NCI-H748 treated with DMSO at 0.1 percent for 48 hours (cell line): ENCODE measurements at regions not wholly inside any gene's neighbourhood (a gene's known extent, or its start where the extent isn't known, plus 50 kb on each side); places are given as distances from the start of the nearest gene placed in this dataset.

Source experiments
- DNase-seq: peaks from one replicate; lab custom pipeline; 2025; lab: John Stamatoyannopoulos, UW

DNA sequence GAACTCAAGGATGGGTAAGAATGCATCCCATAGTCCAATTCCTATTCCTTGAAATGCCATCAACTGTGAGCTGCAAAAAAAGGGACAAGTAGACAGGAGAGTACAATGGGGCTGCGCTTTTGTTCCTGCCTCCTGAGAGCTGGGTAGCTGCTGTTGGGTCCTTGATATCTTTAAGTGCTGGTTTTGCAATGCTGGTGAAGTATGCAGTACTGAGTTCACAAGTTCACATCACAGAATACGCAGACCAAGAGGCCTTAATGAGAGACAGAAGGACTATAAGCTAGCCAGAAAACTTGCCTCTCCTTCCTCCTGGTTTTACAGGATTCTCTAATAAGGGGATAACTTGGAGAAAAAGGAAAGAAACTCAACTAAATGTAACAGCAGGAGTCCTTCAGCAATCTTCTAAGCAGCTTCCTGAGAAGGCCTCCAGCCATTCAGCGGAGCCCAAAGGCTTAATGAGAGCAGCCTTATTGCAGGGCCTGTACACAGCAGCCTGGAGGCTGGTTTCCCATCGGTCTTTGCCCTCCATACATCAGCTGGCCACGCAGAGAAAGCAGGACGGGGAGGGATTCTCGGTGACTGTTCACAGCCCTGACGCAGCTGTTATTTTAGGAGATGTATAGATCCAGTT, 293.1 kb downstream of the CDCA7 start:
- no peak for DNase-seq

DNA sequence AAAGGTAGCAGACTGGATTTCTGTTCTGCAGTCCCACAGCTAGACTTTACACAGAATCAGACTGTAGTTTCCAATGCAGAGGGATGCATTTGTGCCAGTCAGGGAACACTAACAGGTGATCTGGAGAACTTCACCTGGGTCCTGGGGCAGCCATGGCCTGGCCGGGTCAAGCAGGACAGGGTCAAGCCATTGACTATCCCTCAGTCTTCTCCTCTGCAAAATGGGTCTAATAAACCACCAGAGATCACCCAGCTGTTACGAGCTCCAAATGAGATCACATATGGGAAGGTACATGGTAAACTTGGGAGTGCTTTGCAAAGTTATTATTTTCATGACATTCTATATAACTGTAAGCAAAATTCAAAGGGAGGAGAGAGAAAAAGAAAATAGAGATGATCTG, 294.1 kb downstream of the CDCA7 start:
- no peak for DNase-seq

DNA sequence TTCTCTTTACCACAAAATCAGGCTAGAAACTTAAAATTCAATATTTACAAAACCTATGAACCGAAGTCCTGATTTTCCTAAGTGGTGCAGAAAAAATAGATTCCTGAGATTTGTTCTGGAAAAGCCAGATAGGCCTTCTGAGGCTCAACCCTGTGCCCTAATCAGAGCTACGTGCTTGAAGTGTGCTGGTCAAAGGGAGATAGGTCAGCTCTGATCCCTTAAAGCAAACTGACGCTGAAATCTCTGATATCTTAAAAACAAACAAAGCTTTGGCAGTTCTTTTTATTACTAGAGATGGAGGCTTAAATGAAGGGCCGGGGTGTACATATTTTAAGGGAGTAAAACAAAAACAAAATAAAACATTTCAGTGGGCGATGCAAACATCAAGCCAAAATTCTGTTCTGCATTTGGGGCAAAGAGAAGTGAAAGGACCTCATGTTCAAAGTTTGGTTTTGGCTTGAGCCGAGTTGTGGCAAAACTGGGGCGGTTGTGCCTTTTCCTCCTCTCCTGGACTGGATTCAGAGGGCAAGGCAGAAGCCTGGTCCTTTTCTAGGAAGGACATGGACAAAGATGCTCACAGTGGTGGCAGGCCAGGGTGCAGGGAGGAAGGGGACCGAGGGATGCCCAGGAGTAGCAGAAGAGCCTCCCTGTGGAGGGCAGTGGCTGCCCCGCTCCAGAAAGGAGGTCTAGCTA, 295.0 kb downstream of the CDCA7 start:
- no peak for DNase-seq

DNA sequence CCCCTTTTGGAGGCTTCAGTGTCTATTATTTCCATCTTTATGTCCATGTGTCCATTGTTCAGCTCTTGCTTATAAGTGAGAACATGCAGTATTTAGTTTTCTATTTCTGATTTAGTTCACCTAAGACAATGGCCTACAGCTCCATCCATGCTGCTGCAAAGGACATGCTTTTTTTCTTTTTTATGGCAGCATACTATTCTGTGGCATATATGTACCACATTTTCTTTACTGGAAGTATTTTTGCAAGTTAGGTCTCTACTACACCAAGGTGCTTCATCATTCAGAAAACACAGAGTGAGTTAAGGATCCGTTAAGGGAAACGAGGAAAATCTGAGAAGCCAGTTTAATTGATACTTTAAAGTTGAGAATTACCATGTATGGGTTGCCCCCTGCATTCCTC, 297.2 kb downstream of the CDCA7 start:
- no peak for DNase-seq

GRCh38 chr2:173652311-173652710, 297.6 kb downstream of the CDCA7 start:
- DNase-seq, result no peak

DNA sequence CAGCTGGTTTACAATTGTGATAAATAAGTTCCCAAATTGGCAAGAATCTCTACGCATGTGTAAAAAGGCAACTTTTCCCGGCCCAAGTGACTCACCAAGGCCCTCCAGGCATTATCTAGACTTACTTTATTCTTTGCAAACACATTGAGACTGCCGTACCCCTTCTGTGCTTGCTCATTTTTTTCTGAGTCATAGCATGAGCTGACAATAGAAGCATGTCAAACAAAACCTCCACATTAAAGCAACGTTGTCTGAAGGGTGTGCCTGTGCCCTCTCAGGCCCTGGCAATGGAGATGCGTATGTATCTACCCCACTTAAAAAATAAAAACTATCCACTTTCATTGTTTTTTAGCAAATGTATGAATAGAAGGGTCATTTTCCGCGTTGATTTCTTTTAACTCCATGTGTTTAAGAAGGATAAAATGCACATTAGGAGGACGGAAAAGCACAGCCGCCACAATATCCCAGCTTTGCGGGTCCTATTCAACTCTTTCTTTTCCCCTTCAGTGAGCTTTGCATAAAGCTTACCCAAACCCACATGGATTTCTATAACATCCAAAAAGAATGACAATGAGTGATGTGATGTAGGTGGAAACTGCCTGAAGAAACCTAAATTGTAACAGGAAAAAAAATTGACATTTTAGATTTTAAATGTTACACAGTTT, 298.2 kb downstream of the CDCA7 start:
- peak; percentile 42 for DNase-seq

GRCh38 chr2:173653432-173653805, 298.7 kb downstream of the CDCA7 start:
- no peak for DNase-seq

DNA sequence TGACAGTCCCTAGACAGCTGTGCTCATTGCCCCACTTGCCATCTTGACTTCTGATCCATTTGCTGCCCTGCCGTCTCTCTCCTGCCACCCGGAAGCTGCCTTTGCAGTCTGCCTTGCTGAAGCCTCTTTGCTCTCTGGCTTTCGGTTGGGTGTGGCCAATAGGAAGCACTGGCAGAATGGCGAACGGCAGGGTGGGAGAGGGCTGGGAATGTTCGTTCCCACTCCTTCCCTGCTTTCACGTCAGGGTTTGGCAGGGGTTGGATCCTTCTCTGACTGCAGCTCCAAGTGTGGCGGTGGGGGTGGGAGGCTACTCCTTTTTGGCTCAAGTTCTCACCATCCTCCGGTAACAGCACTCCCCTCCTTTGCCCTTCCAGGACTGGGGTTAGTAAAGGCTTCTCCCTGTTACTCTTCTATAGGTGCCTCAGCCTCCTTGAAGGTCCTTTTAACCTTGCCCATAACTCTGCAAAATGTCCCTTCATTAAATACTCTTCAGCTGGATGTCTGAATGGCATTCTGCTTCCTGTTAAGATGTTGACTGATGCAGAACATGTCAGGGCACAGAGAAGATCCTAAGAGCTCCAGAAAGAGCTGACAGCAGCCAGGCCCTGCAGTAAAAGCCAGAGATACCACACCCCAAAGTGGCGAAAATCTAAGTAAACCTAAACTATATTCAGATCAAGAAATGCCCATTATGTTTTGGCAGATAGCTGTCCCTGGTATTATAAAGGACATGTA, 299.7 kb downstream of the CDCA7 start:
- peak; percentile 18 for DNase-seq

DNA sequence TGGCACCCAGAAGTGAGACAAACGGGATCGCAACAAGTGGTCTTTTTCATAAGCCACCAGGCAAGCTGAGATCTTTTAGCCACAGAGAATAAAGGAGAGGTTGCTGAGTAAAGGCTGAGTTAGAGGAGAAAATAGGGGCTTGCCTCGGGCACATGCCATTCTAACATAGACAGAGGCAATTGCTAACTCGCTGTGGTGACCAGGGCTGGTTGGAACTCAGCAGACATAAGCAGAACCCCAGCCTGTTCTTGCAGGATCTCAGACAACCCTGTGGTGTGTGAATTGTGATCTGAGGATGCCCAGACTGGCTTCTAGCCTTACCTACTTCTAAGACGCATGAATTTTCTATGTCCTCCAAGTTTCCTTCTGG, 300.2 kb downstream of the CDCA7 start:
- DNase-seq, result no peak

DNA sequence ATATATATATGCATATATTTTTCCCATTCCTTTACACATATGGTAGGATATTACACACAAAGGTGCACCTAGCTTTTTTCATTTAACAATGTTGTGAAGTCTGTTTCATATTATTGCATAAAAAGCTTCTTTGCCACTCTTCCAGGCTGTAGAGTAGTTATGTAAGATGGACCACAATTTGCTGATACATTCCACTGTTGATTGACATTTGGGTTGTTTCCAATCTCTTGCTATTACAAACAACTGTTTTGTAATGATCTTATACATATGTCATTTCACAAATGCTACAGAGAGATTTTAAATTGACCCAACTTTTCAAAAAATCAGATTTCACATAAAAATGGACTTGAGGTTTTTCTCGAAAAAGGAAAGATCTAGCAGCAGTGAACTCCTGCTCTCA, 301.4 kb downstream of the CDCA7 start:
- DNase-seq, result no peak

GRCh38 chr2:173657996-173658717, 303.5 kb downstream of the CDCA7 start:
- no peak for DNase-seq

GRCh38 chr2:173658946-173659371, 304.3 kb downstream of the CDCA7 start:
- no peak for DNase-seq

GRCh38 chr2:173659509-173659908, 304.8 kb downstream of the CDCA7 start:
- DNase-seq, result no peak

DNA sequence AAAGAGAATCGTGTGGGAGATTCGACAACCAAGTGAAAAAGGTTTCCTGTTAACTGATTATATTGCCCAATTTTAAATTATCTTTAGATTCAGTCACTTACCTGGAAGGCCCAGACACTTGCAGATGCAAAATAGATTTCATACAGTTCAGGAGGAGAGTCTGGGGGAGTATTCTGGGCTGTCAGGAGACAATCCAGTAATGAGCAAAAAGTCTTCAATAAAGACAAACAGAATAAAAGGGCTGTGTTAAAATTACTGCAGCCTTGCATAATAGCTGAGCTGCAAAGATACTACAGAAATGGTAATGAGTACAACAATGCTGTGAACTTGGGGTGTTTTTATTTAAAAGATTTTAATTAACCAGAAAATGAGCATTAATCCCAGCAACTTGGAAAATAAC, 303.6 kb downstream of the SP3 start:
- DNase-seq, result no peak

DNA sequence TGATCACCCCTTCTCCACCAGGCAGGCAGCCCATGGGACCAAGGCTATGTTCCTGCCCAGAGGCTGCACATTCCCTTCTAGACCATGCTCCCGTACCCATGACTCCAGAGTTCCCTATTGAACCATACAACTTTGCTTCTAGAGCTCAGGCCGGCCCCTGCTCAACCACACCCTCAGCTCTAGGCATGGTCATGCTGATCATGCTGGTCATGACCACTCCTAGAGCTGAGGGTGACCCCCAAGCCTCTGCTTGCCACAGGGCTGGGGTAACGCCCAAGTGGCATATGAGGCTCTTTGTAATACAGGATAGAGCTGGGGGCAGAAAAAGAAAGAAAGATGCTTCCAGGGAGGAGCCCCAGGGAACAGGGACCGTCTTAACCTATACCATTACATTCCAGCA, 301.8 kb downstream of the SP3 start:
- no peak for DNase-seq

GRCh38 chr2:173663835-173664512, 301.2 kb downstream of the SP3 start:
- DNase-seq, result no peak

GRCh38 chr2:173664513-173664910, 300.7 kb downstream of the SP3 start:
- DNase-seq, result no peak

- DNase-seq, result no peak
These were observed 298.8 kb downstream of the SP3 start for GRCh38 chr2:173666171-173666888.

DNA sequence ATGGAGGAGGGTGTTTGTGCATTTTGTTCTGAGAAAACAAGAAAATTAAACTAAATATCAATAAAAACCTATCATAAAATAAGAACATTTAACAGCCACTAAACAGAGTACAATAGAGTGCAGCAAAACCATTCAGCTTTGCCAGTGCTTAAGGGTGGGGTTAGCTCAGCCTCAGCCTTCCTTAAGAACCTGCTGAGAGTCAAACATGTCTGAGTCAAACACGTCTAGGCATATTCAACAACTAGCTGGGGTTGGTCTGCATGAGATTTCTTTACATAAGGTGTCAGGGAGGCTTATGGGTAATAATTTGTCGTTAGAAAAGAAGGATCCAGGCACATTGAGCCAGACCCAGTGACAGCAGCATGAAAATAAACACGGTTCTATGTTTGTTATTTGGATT, 298.2 kb downstream of the SP3 start:
- DNase-seq, result no peak

GRCh38 chr2:173667415-173667814, 297.8 kb downstream of the SP3 start:
- DNase-seq, result no peak

GRCh38 chr2:173669271-173669853, 295.8 kb downstream of the SP3 start:
- DNase-seq, result no peak
